T-cell (primary cell): ENCODE measurements at regions not wholly inside any gene's neighbourhood (a gene's known extent, or its start where the extent isn't known, plus 50 kb on each side); places are given as distances from the start of the nearest gene placed in this dataset.

Experiments
- ATAC-seq, 4 experiments: fragments of 200-7000 bp in 3 of 4; fragments of 150-1000 bp in 1 of 4; cut with Tn5 transposase; replicated peaks in 1 of 4; 1 replicate in 3 of 4; 2 replicates in 1 of 4; pipeline ENCODE4 v1.10.0; 2021; ENCODE audit warnings: moderate library complexity in 3 of 4, mild to moderate bottlenecking in 2 of 4, moderate number of reproducible peaks in 1 of 4
- CTCF ChIA-PET, 2 donors: fragments of 300-600 bp; sonication (Branson Sonifier 250); formaldehyde crosslinking; loops; one replicate each; lab custom pipeline; 2022; ENCODE audit warnings: antibody characterized with exemption in 2 of 2; lab: Charles Lee
- POLR2A ChIA-PET, 2 donors: fragments of 300-600 bp; sonication (Branson Sonifier 250); formaldehyde crosslinking; loops; one replicate each; lab custom pipeline; 2022; ENCODE audit warnings: antibody characterized with exemption in 2 of 2; lab: Charles Lee
- DNase-seq, 35 experiments: peaks; one replicate each; pipeline versions ENCODE4 v3.0.0 to v3.0.0-alpha.2; 2013 to 2023
- H3K27ac ChIP-seq: one replicate; pipeline ENCODE4 v1.5.1; 2013; ENCODE audit warnings: low read length
- H3K27me3 ChIP-seq, 2 experiments: replicated peaks in 1 of 2; 1 replicate in 1 of 2; 2 replicates in 1 of 2; pipeline versions ENCODE4 v1.6.1 to v1.7.0; 2013; ENCODE audit warnings: low read length in 1 of 2, mixed read lengths in 1 of 2; ENCODE audit not compliant: control insufficient read depth in 2 of 2, insufficient read depth in 2 of 2; ENCODE audit errors: extremely low read depth in 1 of 2
- H3K36me3 ChIP-seq, 2 donors: 1 replicate in 1 of 2; 2 replicates in 1 of 2; pipeline versions ENCODE4 v1.6.1 to v1.7.0; 2013; ENCODE audit warnings: low read length in 1 of 2; ENCODE audit not compliant: control insufficient read depth in 2 of 2, insufficient read depth in 1 of 2; ENCODE audit errors: extremely low read depth in 1 of 2
- H3K4me1 ChIP-seq, 2 experiments: 1 replicate in 1 of 2; 2 replicates in 1 of 2; pipeline versions ENCODE4 v1.6.1 to v1.7.0; 2013; ENCODE audit warnings: low read length in 2 of 2, mixed read lengths in 1 of 2; ENCODE audit not compliant: insufficient read depth in 2 of 2, control insufficient read depth in 1 of 2; ENCODE audit errors: extremely low read depth in 1 of 2
- H3K4me3 ChIP-seq, 2 donors: 1 replicate in 1 of 2; 2 replicates in 1 of 2; pipeline versions ENCODE4 v1.5.1 to v1.7.0; 2013; ENCODE audit warnings: mild to moderate bottlenecking in 2 of 2, low read length in 1 of 2, moderate library complexity in 1 of 2; ENCODE audit not compliant: control insufficient read depth in 1 of 2; ENCODE audit errors: extremely low read depth in 1 of 2
- H3K9me3 ChIP-seq: 2 replicates; pipeline ENCODE4 v1.7.0; 2013
- H3K27ac Mint-ChIP-seq, 2 donors: one replicate each; pipeline ENCODE4 v1.8.0; 2020 to 2021; ENCODE audit warnings: mild to moderate bottlenecking in 2 of 2, mixed read lengths in 2 of 2
- H3K27me3 Mint-ChIP-seq, 2 donors: one replicate each; pipeline ENCODE4 v1.8.0; 2021 to 2022; ENCODE audit warnings: mixed read lengths in 2 of 2
- H3K36me3 Mint-ChIP-seq: one replicate; pipeline ENCODE4 v1.8.0; 2021; ENCODE audit warnings: mixed read lengths
- H3K4me1 Mint-ChIP-seq, 3 donors: one replicate each; pipeline ENCODE4 v1.8.0; 2020 to 2022; ENCODE audit warnings: mixed read lengths in 3 of 3, mild to moderate bottlenecking in 1 of 3
- H3K4me3 Mint-ChIP-seq, 3 donors: one replicate each; pipeline ENCODE4 v1.8.0; 2020 to 2022; ENCODE audit warnings: mild to moderate bottlenecking in 3 of 3, mixed read lengths in 3 of 3, moderate library complexity in 3 of 3
- H3K9me3 Mint-ChIP-seq, 3 donors: one replicate each; pipeline ENCODE4 v1.8.0; 2020 to 2022; ENCODE audit warnings: mixed read lengths in 3 of 3
- WGBS: methylation state at CpG from one replicate; pipeline ENCODE4 v1.1.5; 2013; ENCODE audit warnings: missing lambda C conversion rate; ENCODE audit not compliant: insufficient coverage; 5-methylcytosine and 5-hydroxymethylcytosine counted together

GRCh38 chr13:62176051-62176450 is 760.4 kb upstream of the PCDH20 start:
- H3K36me3 ChIP-seq = no peaks in the 10 kb centered on the region
- ATAC-seq = no peak
- Mint-ChIP-seq H3K4me3 (no peak overlapping the region), H3K4me1 (no peaks in the 10 kb centered on the region), H3K9me3 (peaks cover 11 to 28% (median 19%) of the 10 kb centered on the region in 3 donors), H3K27me3 (no peaks in the 10 kb centered on the region), H3K36me3 (no peaks in the 10 kb centered on the region), H3K27ac (no peak overlapping the region)
- POLR2A ChIA-PET = no interaction called here
- WGBS = no CpG with 5 or more reads among the region's 3 CpGs
- no peak for DNase-seq
- no peaks in the 10 kb centered on the region for H3K27me3 ChIP-seq
- H3K9me3 ChIP-seq = no peaks in the 10 kb centered on the region
- H3K27ac ChIP-seq = no peak overlapping the region
- H3K4me1 ChIP-seq = no peaks in the 10 kb centered on the region
- CTCF ChIA-PET = no interaction called here
- H3K4me3 ChIP-seq = no peak overlapping the region

GRCh38 chr13:62173958-62174357 is 758.3 kb upstream of the PCDH20 start:
- POLR2A ChIA-PET = no interaction called here
- no peak overlapping the region for H3K4me3 ChIP-seq
- no peaks in the 10 kb centered on the region for H3K27me3 Mint-ChIP-seq
- no peaks in the 10 kb centered on the region for H3K9me3 ChIP-seq
- H3K4me3 Mint-ChIP-seq = no peak overlapping the region
- no peaks in the 10 kb centered on the region for H3K4me1 Mint-ChIP-seq
- H3K4me1 ChIP-seq = no peaks in the 10 kb centered on the region
- CTCF ChIA-PET = no interaction called here
- H3K36me3 Mint-ChIP-seq = no peaks in the 10 kb centered on the region
- H3K27me3 ChIP-seq = no peaks in the 10 kb centered on the region
- no peak for ATAC-seq
- no peak overlapping the region for H3K27ac Mint-ChIP-seq
- H3K36me3 ChIP-seq = no peaks in the 10 kb centered on the region
- H3K9me3 Mint-ChIP-seq = peaks cover 16 to 32% (median 23%) of the 10 kb centered on the region in 3 donors
- DNase-seq = no peak
- H3K27ac ChIP-seq = no peak overlapping the region

GRCh38 chr13:62171697-62172096 is 756.0 kb upstream of the PCDH20 start:
- H3K27ac Mint-ChIP-seq = no peak overlapping the region
- no peaks in the 10 kb centered on the region for H3K36me3 Mint-ChIP-seq
- H3K4me3 ChIP-seq = no peak overlapping the region
- no peaks in the 10 kb centered on the region for H3K4me1 ChIP-seq
- WGBS = no CpG with 5 or more reads among the region's 2 CpGs
- H3K27ac ChIP-seq = no peak overlapping the region
- DNase-seq (no peak), ATAC-seq (no peak)
- ChIA-PET CTCF (no interaction called here), POLR2A (no interaction called here)
- no peak overlapping the region for H3K4me3 Mint-ChIP-seq
- H3K4me1 Mint-ChIP-seq = no peaks in the 10 kb centered on the region
- no peaks in the 10 kb centered on the region for H3K36me3 ChIP-seq
- no peaks in the 10 kb centered on the region for H3K27me3 Mint-ChIP-seq
- H3K27me3 ChIP-seq = no peaks in the 10 kb centered on the region
- no peaks in the 10 kb centered on the region for H3K9me3 ChIP-seq
- peaks cover 4 to 20% (median 17%) of the 10 kb centered on the region in 3 donors for H3K9me3 Mint-ChIP-seq

- ATAC-seq = no peak
- no peaks in the 10 kb centered on the region for H3K36me3 Mint-ChIP-seq
- CTCF ChIA-PET = no interaction called here
- H3K4me3 ChIP-seq = no peak overlapping the region
- POLR2A ChIA-PET = no interaction called here
- H3K27ac Mint-ChIP-seq = no peak overlapping the region
- no peaks in the 10 kb centered on the region for H3K27me3 ChIP-seq
- DNase-seq = no peak
- 92% methylated on average over 8 of the region's 13 CpGs for WGBS
- peaks cover 0 to 19% (median 17%) of the 10 kb centered on the region in 3 donors for H3K9me3 Mint-ChIP-seq
- H3K4me1 Mint-ChIP-seq = no peaks in the 10 kb centered on the region
- H3K4me3 Mint-ChIP-seq = no peak overlapping the region
- no peaks in the 10 kb centered on the region for H3K27me3 Mint-ChIP-seq
- no peaks in the 10 kb centered on the region for H3K36me3 ChIP-seq
- H3K9me3 ChIP-seq = no peaks in the 10 kb centered on the region
- H3K4me1 ChIP-seq = no peaks in the 10 kb centered on the region
- no peak overlapping the region for H3K27ac ChIP-seq
These were observed 753.2 kb upstream of the PCDH20 start for GRCh38 chr13:62168891-62169290.

- Mint-ChIP-seq H3K27me3 (no peaks in the 10 kb centered on the region), H3K4me3 (no peak overlapping the region), H3K4me1 (no peaks in the 10 kb centered on the region), H3K27ac (no peak overlapping the region), H3K36me3 (no peaks in the 10 kb centered on the region), H3K9me3 (peaks cover 0 to 16% (median 14%) of the 10 kb centered on the region in 3 donors)
- no peaks in the 10 kb centered on the region for H3K36me3 ChIP-seq
- no peak overlapping the region for H3K4me3 ChIP-seq
- no peaks in the 10 kb centered on the region for H3K27me3 ChIP-seq
- peaks cover 3% of the 10 kb centered on the region for H3K9me3 ChIP-seq
- WGBS = 84% methylated on average over 11 of the region's 12 CpGs
- no peak overlapping the region for H3K27ac ChIP-seq
- H3K4me1 ChIP-seq = no peaks in the 10 kb centered on the region
- ChIA-PET POLR2A (no interaction called here), CTCF (no interaction called here)
- ATAC-seq = no peak
- no peak for DNase-seq
These were observed 752.1 kb upstream of the PCDH20 start for GRCh38 chr13:62167650-62168172.

- H3K4me3 Mint-ChIP-seq = no peak overlapping the region
- no peak for DNase-seq
- H3K9me3 Mint-ChIP-seq = peaks cover 0 to 23% (median 3%) of the 10 kb centered on the region in 3 donors
- Histone ChIP-seq H3K4me1 (no peaks in the 10 kb centered on the region), H3K4me3 (no peak overlapping the region), H3K27ac (no peak overlapping the region), H3K27me3 (no peaks in the 10 kb centered on the region), H3K9me3 (peaks cover 3% of the 10 kb centered on the region), H3K36me3 (no peaks in the 10 kb centered on the region)
- H3K27me3 Mint-ChIP-seq = no peaks in the 10 kb centered on the region
- H3K27ac Mint-ChIP-seq = no peak overlapping the region
- ChIA-PET POLR2A (no interaction called here), CTCF (no interaction called here)
- no peaks in the 10 kb centered on the region for H3K36me3 Mint-ChIP-seq
- no peak for ATAC-seq
- 40% methylated on average over 1 of the region's 2 CpGs for WGBS
- no peaks in the 10 kb centered on the region for H3K4me1 Mint-ChIP-seq
These were observed 747.2 kb upstream of the PCDH20 start for GRCh38 chr13:62162860-62163259.

GRCh38 chr13:62158520-62158919 is 742.9 kb upstream of the PCDH20 start:
- Mint-ChIP-seq H3K36me3 (no peaks in the 10 kb centered on the region), H3K9me3 (peaks cover 3 to 31% (median 14%) of the 10 kb centered on the region in 3 donors), H3K4me3 (no peak overlapping the region), H3K4me1 (no peaks in the 10 kb centered on the region), H3K27me3 (no peaks in the 10 kb centered on the region), H3K27ac (no peak overlapping the region)
- DNase-seq (no peak), ATAC-seq (no peak)
- WGBS = no CpG with 5 or more reads among the region's 3 CpGs
- H3K9me3 ChIP-seq = peaks cover 3% of the 10 kb centered on the region
- ChIA-PET POLR2A (no interaction called here), CTCF (no interaction called here)
- no peaks in the 10 kb centered on the region for H3K27me3 ChIP-seq
- no peaks in the 10 kb centered on the region for H3K36me3 ChIP-seq
- H3K4me1 ChIP-seq = no peaks in the 10 kb centered on the region
- H3K27ac ChIP-seq = no peak overlapping the region
- H3K4me3 ChIP-seq = no peak overlapping the region
